BLaER1 treated with 17β-estradiol and CSF1 and Interleukin-3, amounts not matched to agents 10 nM and 100 nM (cell line): ENCODE measurements at regions not wholly inside any gene's neighbourhood (a gene's known extent, or its start where the extent isn't known, plus 50 kb on each side); places are given as distances from the start of the nearest gene placed in this dataset.
"Not testable (repeated sequence)": the region's sequence is repeated elsewhere in the genome, so short reads cannot be mapped to it uniquely, and the experiment has no call there.

Experiments used
- H3K27ac ChIP-seq, 11 experiments: shearing (Covaris generic); formaldehyde crosslinking; 2 replicates each; pipeline ENCODE4 v1.8.1; 2022
- H3K27me3 ChIP-seq, 11 experiments: shearing (Covaris generic); formaldehyde crosslinking; 2 replicates each; pipeline ENCODE4 v1.8.1; 2022
- H3K36me3 ChIP-seq, 11 experiments: shearing (Covaris generic); formaldehyde crosslinking; 2 replicates each; pipeline ENCODE4 v1.8.1; 2022
- H3K4me1 ChIP-seq, 10 experiments: shearing (Covaris generic); formaldehyde crosslinking; 2 replicates each; pipeline ENCODE4 v1.8.1; 2022
- H3K4me2 ChIP-seq, 11 experiments: shearing (Covaris generic); formaldehyde crosslinking; 2 replicates each; pipeline ENCODE4 v1.8.1; 2022
- H3K4me3 ChIP-seq, 10 experiments: shearing (Covaris generic); formaldehyde crosslinking; 2 replicates each; pipeline ENCODE4 v1.8.1; 2022
- H3K9ac ChIP-seq, 11 experiments: shearing (Covaris generic); formaldehyde crosslinking; 2 replicates each; pipeline ENCODE4 v1.8.1; 2022
- H3K9me3 ChIP-seq, 11 experiments: shearing (Covaris generic); formaldehyde crosslinking; replicated peaks in 1 of 11; 2 replicates each; pipeline ENCODE4 v1.8.1; 2022
- H4K20me1 ChIP-seq, 11 experiments: shearing (Covaris generic); formaldehyde crosslinking; 2 replicates each; pipeline ENCODE4 v1.8.1; 2022
- Cebpa-rat ChIP-seq, 11 experiments: shearing (Covaris generic); IDR thresholded peaks; 2 replicates each; pipeline ENCODE4 v1.8.1; 2022

DNA sequence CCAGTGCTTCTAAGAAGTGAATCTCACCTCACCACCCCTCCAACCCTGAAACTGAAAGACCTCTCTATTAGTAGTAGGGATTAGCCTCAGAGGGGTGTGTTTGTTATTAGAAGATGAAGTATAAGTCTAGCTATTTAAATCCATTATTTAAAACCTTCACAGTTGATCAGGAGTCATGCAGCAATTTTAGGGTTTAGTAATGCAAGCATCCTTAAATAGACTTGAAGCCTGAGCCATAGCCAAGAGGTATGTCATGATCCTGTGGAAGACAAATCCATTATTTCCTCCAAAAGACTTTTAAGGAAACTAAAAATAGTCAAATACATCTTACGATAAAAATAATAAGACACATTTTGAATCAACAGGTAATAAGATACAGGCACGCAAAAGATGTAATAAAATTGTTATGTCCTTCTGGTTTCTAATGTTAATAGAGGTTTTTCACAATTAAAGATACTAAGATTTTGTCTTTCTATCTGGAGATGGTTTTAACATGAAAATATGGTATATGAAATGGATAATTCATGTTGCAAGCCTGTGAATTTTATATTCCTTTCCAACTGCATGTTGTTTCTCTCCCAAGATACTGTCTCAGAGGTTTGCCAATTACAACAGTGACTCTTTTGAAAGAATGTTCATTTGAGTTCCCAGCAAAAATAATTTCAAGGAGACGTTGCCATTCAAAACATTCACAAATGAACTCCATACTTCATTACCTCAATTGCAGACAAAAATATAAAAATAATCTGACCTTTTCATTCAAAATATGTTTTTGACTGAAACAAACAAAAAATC is 68.0 kb downstream of the LUZP4 start:
- Histone ChIP-seq H3K36me3 (no peaks in the 10 kb centered on the region), H3K4me1 (0 out of 20 replicates have a peak, but pooled peaks cover 0 to 3% (median 0%) of the 10 kb centered on the region in 10 experiments), H4K20me1 (no peaks in the 10 kb centered on the region), H3K27ac (no peak overlapping the region), H3K9me3 (peaks cover 8 to 16% (median 12%) of the 10 kb centered on the region in 11 experiments; a peak in 19 of 22 replicates), H3K27me3 (peaks cover 75 to 100% (median 99%) of the 10 kb centered on the region in 11 experiments), H3K4me2 (no peak overlapping the region), H3K4me3 (no peak overlapping the region), H3K9ac (no peak overlapping the region)
- TF ChIP-seq Cebpa-rat (IDR thresholded peaks at IDR 0.05) = no peak

DNA sequence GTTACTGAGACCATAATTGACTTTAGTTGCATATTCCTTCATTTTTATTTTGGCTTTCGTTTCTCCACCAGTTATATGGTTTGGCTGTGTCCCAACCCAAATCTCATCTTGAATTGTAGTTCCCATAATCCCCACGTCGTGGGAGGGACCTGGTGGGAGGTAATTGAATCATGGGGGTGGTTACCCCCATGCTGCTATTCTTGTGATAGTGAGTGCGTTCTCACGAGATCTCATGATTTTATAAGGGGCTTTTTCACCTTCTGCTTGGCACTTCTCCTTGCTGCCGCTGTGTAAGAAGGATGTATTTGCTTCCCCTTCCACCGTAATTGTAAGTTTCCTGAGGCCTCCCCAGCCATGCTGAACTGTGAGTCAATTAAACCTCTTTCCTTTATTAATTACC is 70.0 kb downstream of the LUZP4 start:
- Histone ChIP-seq H3K4me1 (peaks cover 0 to 11% (median 8%) of the 10 kb centered on the region in 10 experiments; a peak in 8 of 20 replicates), H3K27me3 (peaks cover 76 to 100% (median 99%) of the 10 kb centered on the region in 11 experiments), H3K9me3 (peaks cover 8 to 16% (median 12%) of the 10 kb centered on the region in 11 experiments; a peak in 19 of 22 replicates)
- H4K20me1 ChIP-seq, H3K27ac ChIP-seq, H3K4me3 ChIP-seq, H3K4me2 ChIP-seq, H3K9ac ChIP-seq, H3K36me3 ChIP-seq: not testable (repeated sequence)

- H3K27ac ChIP-seq = no peak overlapping the region
- no peak overlapping the region for H3K4me3 ChIP-seq
- peaks cover 0 to 11% (median 8%) of the 10 kb centered on the region in 10 experiments; a peak in 8 of 20 replicates for H3K4me1 ChIP-seq
- no peak overlapping the region for H3K9ac ChIP-seq
- H3K36me3 ChIP-seq = no peaks in the 10 kb centered on the region
- H3K4me2 ChIP-seq = no peak overlapping the region
- H4K20me1 ChIP-seq = no peaks in the 10 kb centered on the region; a peak in 1 of 22 replicates
- no peak for TF ChIP-seq Cebpa-rat (IDR thresholded peaks at IDR 0.05)
- peaks cover 8 to 16% (median 12%) of the 10 kb centered on the region in 11 experiments; a peak in 19 of 22 replicates for H3K9me3 ChIP-seq
- H3K27me3 ChIP-seq = peaks cover 74 to 100% (median 99%) of the 10 kb centered on the region in 11 experiments
Measured at GRCh38 chrX:115360220-115360781, 70.8 kb downstream of the LUZP4 start.

DNA sequence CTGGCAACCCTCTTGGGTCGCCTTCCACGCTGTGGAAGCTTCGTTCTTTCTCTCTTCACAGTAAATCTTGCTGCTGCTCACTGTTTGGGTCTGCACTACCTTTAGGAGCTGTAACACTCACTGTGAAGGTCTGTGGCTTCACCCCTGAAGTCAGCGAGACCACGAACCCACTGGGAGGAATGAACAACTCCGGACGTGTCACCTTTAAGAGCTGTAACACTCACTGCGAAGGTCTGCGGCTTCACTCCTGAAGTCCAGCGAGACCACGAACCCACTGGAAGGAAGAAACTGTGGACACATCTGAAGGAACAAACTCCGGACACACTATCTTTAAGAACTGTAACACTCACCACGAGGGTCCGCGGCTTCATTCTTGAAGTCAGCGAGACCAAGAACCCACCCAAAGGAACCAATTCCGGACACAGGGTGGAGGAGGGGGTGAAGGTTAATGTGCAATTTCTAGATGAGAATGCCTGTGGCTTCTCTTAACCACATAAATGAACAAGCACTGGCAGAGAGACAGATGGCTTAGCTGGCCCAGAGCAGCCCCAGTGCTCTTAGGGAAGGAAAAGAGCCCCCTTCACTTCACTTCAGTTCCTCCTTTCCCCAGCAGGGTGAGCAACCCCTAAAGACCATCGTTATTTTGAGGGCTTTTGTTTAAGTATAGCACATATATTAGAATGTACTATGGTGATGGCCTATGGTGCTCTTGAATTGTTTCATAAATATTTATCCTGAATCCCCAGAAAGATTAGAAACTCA is 73.0 kb downstream of the LUZP4 start:
- Histone ChIP-seq H3K4me1 (peaks cover 0 to 11% (median 8%) of the 10 kb centered on the region in 10 experiments; a peak in 9 of 20 replicates), H3K9me3 (peaks cover 8 to 16% (median 12%) of the 10 kb centered on the region in 11 experiments; a peak in 19 of 22 replicates), H3K36me3 (no peaks in the 10 kb centered on the region), H3K27me3 (peaks cover 74 to 100% (median 99%) of the 10 kb centered on the region in 11 experiments), H4K20me1 (no peaks in the 10 kb centered on the region; a peak in 1 of 22 replicates), H3K4me3 (peak overlapping the region; percentile 11 to 54 (median 30); a peak in 12 of 20 replicates), H3K4me2 (peak overlapping the region; percentile 36 to 63 (median 53)), H3K9ac (peak overlapping the region in 2 of 11 experiments; percentile 11 to 37; a peak in 1 of 22 replicates), H3K27ac (peak overlapping the region in 4 of 11 experiments; percentile 10 to 54 (median 46); a peak in 6 of 22 replicates)
- no peak for TF ChIP-seq Cebpa-rat (IDR thresholded peaks at IDR 0.05)

GRCh38 chrX:115363372-115363771 is 73.9 kb downstream of the LUZP4 start:
- no peak for TF ChIP-seq Cebpa-rat (IDR thresholded peaks at IDR 0.05)
- peaks cover 0 to 11% (median 8%) of the 10 kb centered on the region in 10 experiments; a peak in 9 of 20 replicates for H3K4me1 ChIP-seq
- peaks cover 75 to 100% (median 99%) of the 10 kb centered on the region in 11 experiments for H3K27me3 ChIP-seq
- H3K9ac ChIP-seq = no peak overlapping the region
- no peaks in the 10 kb centered on the region for H3K36me3 ChIP-seq
- H4K20me1 ChIP-seq = no peaks in the 10 kb centered on the region; a peak in 1 of 22 replicates
- H3K4me3 ChIP-seq = no peak overlapping the region
- H3K27ac ChIP-seq = no peak overlapping the region
- peaks cover 8 to 16% (median 12%) of the 10 kb centered on the region in 11 experiments; a peak in 19 of 22 replicates for H3K9me3 ChIP-seq
- H3K4me2 ChIP-seq = peak overlapping the region in 5 of 11 experiments; percentile 18 to 53 (median 36); a peak in 8 of 22 replicates

DNA sequence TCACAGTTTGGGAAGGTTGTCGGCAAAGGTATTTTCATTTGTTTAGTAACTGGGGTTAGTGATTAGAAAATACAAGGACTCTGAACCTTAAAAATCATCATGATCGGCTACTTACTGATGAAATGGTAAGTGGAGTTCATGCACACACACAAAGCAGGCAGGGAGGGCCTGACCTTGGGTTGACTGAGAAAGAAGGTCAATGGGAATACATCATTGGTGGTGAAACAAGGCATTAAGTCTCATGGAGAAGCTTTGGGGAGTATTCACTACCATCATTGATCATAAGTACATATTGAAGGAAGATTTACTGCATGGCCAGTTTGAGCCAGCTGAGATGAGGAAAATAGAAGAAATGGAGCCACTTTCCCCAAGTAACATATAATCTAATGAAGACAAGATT is 74.4 kb downstream of the LUZP4 start:
- Histone ChIP-seq H4K20me1 (no peaks in the 10 kb centered on the region; a peak in 1 of 22 replicates), H3K9ac (no peak overlapping the region), H3K4me2 (no peak overlapping the region), H3K27me3 (peaks cover 75 to 100% (median 99%) of the 10 kb centered on the region in 11 experiments), H3K36me3 (no peaks in the 10 kb centered on the region), H3K4me3 (no peak overlapping the region), H3K27ac (no peak overlapping the region), H3K9me3 (peaks cover 8 to 16% (median 12%) of the 10 kb centered on the region in 11 experiments; a peak in 19 of 22 replicates), H3K4me1 (peaks cover 0 to 11% (median 8%) of the 10 kb centered on the region in 10 experiments; a peak in 9 of 20 replicates)
- TF ChIP-seq Cebpa-rat (IDR thresholded peaks at IDR 0.05) = no peak

GRCh38 chrX:115364670-115365069 is 75.2 kb downstream of the LUZP4 start:
- Histone ChIP-seq H3K9me3 (peaks cover 8 to 16% (median 12%) of the 10 kb centered on the region in 11 experiments; a peak in 19 of 22 replicates), H3K36me3 (no peaks in the 10 kb centered on the region), H4K20me1 (no peaks in the 10 kb centered on the region; a peak in 1 of 22 replicates), H3K4me1 (peaks cover 0 to 11% (median 8%) of the 10 kb centered on the region in 10 experiments; a peak in 9 of 20 replicates), H3K27me3 (peaks cover 77 to 100% (median 99%) of the 10 kb centered on the region in 11 experiments), H3K9ac (no peak overlapping the region), H3K27ac (no peak overlapping the region), H3K4me3 (no peak overlapping the region), H3K4me2 (no peak overlapping the region)
- no peak for TF ChIP-seq Cebpa-rat (IDR thresholded peaks at IDR 0.05)

GRCh38 chrX:115366535-115366934 is 77.0 kb downstream of the LUZP4 start:
- Histone ChIP-seq H3K4me3 (no peak overlapping the region), H3K9me3 (peaks cover 6 to 13% (median 8%) of the 10 kb centered on the region in 11 experiments; a peak in 19 of 22 replicates), H3K4me1 (peaks cover 0 to 11% (median 8%) of the 10 kb centered on the region in 10 experiments; a peak in 9 of 20 replicates), H3K27me3 (peaks cover 82 to 100% (median 97%) of the 10 kb centered on the region in 11 experiments), H3K36me3 (no peaks in the 10 kb centered on the region), H3K27ac (no peak overlapping the region), H3K4me2 (no peak overlapping the region), H4K20me1 (no peaks in the 10 kb centered on the region; a peak in 2 of 22 replicates), H3K9ac (no peak overlapping the region)
- TF ChIP-seq Cebpa-rat (IDR thresholded peaks at IDR 0.05) = no peak
